GM12878 (cell line): ENCODE measurements at regions not wholly inside any gene's neighbourhood (a gene's known extent, or its start where the extent isn't known, plus 50 kb on each side); places are given as distances from the start of the nearest gene placed in this dataset.

Experiments used
- ATAC-seq: fragments of 200-7000 bp; cut with Tn5 transposase; 3 replicates; pipeline ENCODE4 v1.9.1; 2020; ENCODE audit warnings: mild to moderate bottlenecking, moderate library complexity
- BruUV-seq: library from RNA; stranded (reverse); fragments of 400-500 nt; replicated peaks from 2 replicates; lab custom pipeline; 2021; lab: Mats Ljungman, UMichigan
- CTCF ChIA-PET: fragments of 300-600 bp; sonication (Branson Sonifier 250); formaldehyde crosslinking; extraction: SDS; loops from one replicate; lab custom pipeline; 2021; ENCODE audit warnings: inconsistent platforms; lab: Yijun Ruan, JAX
- POLR2A ChIA-PET: fragments of 350-600 bp; formaldehyde crosslinking; extraction: SDS; loops from one replicate; lab custom pipeline; 2021; ENCODE audit warnings: inconsistent platforms; lab: Charles Lee
- RAD21 ChIA-PET: fragments of 300-600 bp; sonication (Branson Sonifier 250); formaldehyde crosslinking; loops from one replicate; lab custom pipeline; 2023; ENCODE audit warnings: antibody characterized with exemption; ENCODE audit not compliant: unreplicated experiment; lab: Charles Lee
- SMC1A ChIA-PET: fragments of 300-600 bp; sonication (Branson Sonifier 250); formaldehyde crosslinking; loops from one replicate; lab custom pipeline; 2023; ENCODE audit not compliant: unreplicated experiment, uncharacterized antibody; lab: Charles Lee
- DNase-seq: peaks from one replicate; pipeline ENCODE4 v3.0.0-alpha.2; 2011; ENCODE audit warnings: low read depth, low spot score
- FAIRE-seq: peaks from 3 replicates; lab custom pipeline; 2011; peaks lifted over from hg19 to GRCh38; lab: Jason Lieb, UNC
- H2AFZ ChIP-seq: 2 replicates; pipeline ENCODE4 v1.6.0; 2011; ENCODE audit warnings: low read depth, low read length, control low read depth; ENCODE audit not compliant: control insufficient read depth
- H3K27ac ChIP-seq: 2 replicates; pipeline ENCODE4 v1.5.1; 2011; ENCODE audit warnings: control low read depth; ENCODE audit not compliant: control insufficient read depth, insufficient read depth
- H3K27me3 ChIP-seq, 2 experiments: replicated peaks in 1 of 2; 2 replicates each; pipeline versions ENCODE4 v1.6.0 to v1.6.1; 2011; ENCODE audit warnings: low read length in 1 of 2; ENCODE audit not compliant: control insufficient read depth in 2 of 2, insufficient read depth in 2 of 2
- H3K36me3 ChIP-seq, 2 experiments: 2 replicates each; pipeline ENCODE4 v1.5.1; 2011; ENCODE audit warnings: low read length in 1 of 2; ENCODE audit not compliant: control insufficient read depth in 2 of 2, insufficient read depth in 2 of 2
- H3K4me1 ChIP-seq: 2 replicates; pipeline ENCODE4 v1.6.1; 2011; ENCODE audit warnings: mild to moderate bottlenecking, low read length, moderate library complexity, mixed read lengths; ENCODE audit not compliant: control insufficient read depth, insufficient read depth
- H3K4me2 ChIP-seq: 2 replicates; pipeline ENCODE4 v1.6.0; 2011; ENCODE audit warnings: control low read depth; ENCODE audit not compliant: control insufficient read depth, insufficient read depth
- H3K4me3 ChIP-seq: fragments of 200-600 bp; sonication (generic); 2 replicates; pipeline ENCODE4 v1.5.1; 2016
- H3K79me2 ChIP-seq: 2 replicates; pipeline ENCODE4 v1.6.0; 2011; ENCODE audit warnings: low read length; ENCODE audit not compliant: control insufficient read depth, insufficient read depth
- H3K9ac ChIP-seq: 2 replicates; pipeline ENCODE4 v1.8.0; 2011; ENCODE audit warnings: low read length, control low read depth, mixed read lengths; ENCODE audit not compliant: control insufficient read depth, insufficient read depth
- H3K9me3 ChIP-seq: replicated peaks from 3 replicates; pipeline ENCODE4 v1.5.1; 2011; ENCODE audit warnings: mild to moderate bottlenecking, low read length; ENCODE audit not compliant: control insufficient read depth, insufficient read depth
- H4K20me1 ChIP-seq: 2 replicates; pipeline ENCODE4 v1.6.0; 2011; ENCODE audit not compliant: control insufficient read depth, insufficient read depth
- BRCA1 ChIP-seq: IDR thresholded peaks from 2 replicates; pipeline ENCODE4 v1.6.1; 2011; ENCODE audit warnings: low read depth, low read length, improper control_type of control experiment
- IRF5 ChIP-seq: fragments of 450-650 bp; IDR thresholded peaks from 2 replicates; pipeline ENCODE4 v1.6.1; 2017; ENCODE audit warnings: borderline replicate concordance
- NRF1 ChIP-seq: conservative IDR thresholded peaks from 2 replicates; pipeline ENCODE4 v1.6.1; 2011; ENCODE audit warnings: mild to moderate bottlenecking, low read depth, low read length, improper control_type of control experiment
- REST ChIP-seq: IDR thresholded peaks from 2 replicates; pipeline ENCODE4 v1.6.1; 2012; ENCODE audit warnings: mild to moderate bottlenecking, low read depth, low read length
- SP1 ChIP-seq: IDR thresholded peaks from one replicate; pipeline ENCODE4 v1.6.1; 2011; ENCODE audit warnings: low read depth, low read length
- ZBTB40 ChIP-seq: fragments of 450-650 bp; IDR thresholded peaks from 2 replicates; pipeline ENCODE4 v1.6.1; 2016; ENCODE audit warnings: mild to moderate bottlenecking, moderate library complexity, borderline replicate concordance
- ZNF592 ChIP-seq: fragments of 450-650 bp; IDR thresholded peaks from 2 replicates; pipeline ENCODE4 v1.6.1; 2017; ENCODE audit warnings: mild to moderate bottlenecking, moderate library complexity
- WGBS: methylation state at CpG from one replicate; pipeline ENCODE4 v1.1.6; 2016; ENCODE audit warnings: low lambda C conversion rate; ENCODE audit not compliant: insufficient replicate concordance, insufficient coverage; ENCODE audit errors: missing lambda C conversion rate; 5-methylcytosine and 5-hydroxymethylcytosine counted together
- in situ Hi-C: fragments of 300-500 bp; cut with MboI; formaldehyde crosslinking; loops from 9 replicates; pipeline ENCODE4 v1.14.3; 2018; ENCODE audit warnings: mixed read lengths
- intact Hi-C: fragments of 100-400 bp; cut with micrococcal nuclease; formaldehyde crosslinking; loops from one replicate; pipeline ENCODE4 v1.14.2; 2022; ENCODE audit not compliant: unreplicated experiment

GRCh38 chr2:15794608-15795134 is 145.7 kb upstream of the MYCN start:
- H3K9ac ChIP-seq: no peak overlapping the region
- DNase-seq: no peak
- intact Hi-C loops (no loop called here), in situ Hi-C loops (no loop called here)
- no peaks in the 10 kb centered on the region for H4K20me1 ChIP-seq
- FAIRE-seq: no peak
- no peaks in the 10 kb centered on the region for H3K79me2 ChIP-seq
- WGBS: 26% methylated on average over 5 of the region's 5 CpGs
- H3K27me3 ChIP-seq: peaks cover 0 to 2% of the 10 kb centered on the region in 2 experiments; a peak in 2 of 4 replicates
- no peaks in the 10 kb centered on the region for H3K36me3 ChIP-seq
- no peaks in the 10 kb centered on the region for H3K4me1 ChIP-seq
- ATAC-seq: no peak
- BruUV-seq: no TSS peak
- H3K27ac ChIP-seq: no peak overlapping the region
- no peak overlapping the region for H3K4me3 ChIP-seq
- H3K4me2 ChIP-seq: no peak overlapping the region
- H3K9me3 ChIP-seq: no peaks in the 10 kb centered on the region
- H2AFZ ChIP-seq: no peak overlapping the region
- ChIA-PET POLR2A (no interaction called here), CTCF (interaction anchor here (0.6 to 1.7 kb wide), 3 partner anchors 44 to 263 kb away, joined by 3 read pairs; no protein-coding TSS in a partner anchor), SMC1A (no interaction called here), RAD21 (no interaction called here)
- TF ChIP-seq NRF1 (no peak), BRCA1 (no peak), ZBTB40 (no peak), IRF5 (no peak), ZNF592 (no peak), SP1 (no peak), REST (no peak)
